Heart left ventricle (tissue), 16 donors: ENCODE measurements at regions not wholly inside any gene's neighbourhood (a gene's known extent, or its start where the extent isn't known, plus 50 kb on each side); places are given as distances from the start of the nearest gene placed in this dataset.

Experiments used
- ATAC-seq, 4 donors: fragments of 200-7000 bp; cut with Tn5 transposase; one replicate each; pipeline ENCODE4 v1.9.1; 2020 to 2022; ENCODE audit warnings: moderate library complexity in 4 of 4, mild to moderate bottlenecking in 3 of 4, moderate number of reproducible peaks in 1 of 4
- DNase-seq, 5 donors: peaks; one replicate each; pipeline ENCODE4 v3.0.0-alpha.2; 2020
- H3K27ac ChIP-seq, 12 donors: fragments of 200-600 bp; sonication (generic) in 4 of 12; one replicate each; pipeline versions ENCODE4 v1.5.0 to v1.8.0; 2016 to 2022; ENCODE audit warnings: mild to moderate bottlenecking in 2 of 12
- H3K27me3 ChIP-seq, 9 donors: fragments of 200-600 bp; sonication (generic) in 2 of 9; one replicate each; pipeline versions ENCODE4 v1.5.1 to v1.8.0; 2016 to 2022; ENCODE audit warnings: mild to moderate bottlenecking in 3 of 9
- H3K36me3 ChIP-seq, 9 donors: fragments of 200-600 bp; sonication (generic) in 2 of 9; one replicate each; pipeline versions ENCODE4 v1.5.0 to v1.8.0; 2018 to 2022; ENCODE audit warnings: mild to moderate bottlenecking in 2 of 9
- H3K4me1 ChIP-seq, 12 donors: fragments of 200-600 bp; sonication (generic) in 4 of 12; one replicate each; pipeline versions ENCODE4 v1.5.0 to v1.8.0; 2016 to 2022; ENCODE audit warnings: mild to moderate bottlenecking in 3 of 12
- H3K4me3 ChIP-seq, 12 donors: fragments of 200-600 bp; sonication (generic) in 4 of 12; one replicate each; pipeline versions ENCODE4 v1.5.0 to v1.8.0; 2017 to 2022; ENCODE audit warnings: mild to moderate bottlenecking in 9 of 12, moderate library complexity in 4 of 12
- H3K9me3 ChIP-seq, 12 donors: fragments of 200-600 bp; sonication (generic) in 4 of 12; one replicate each; pipeline versions ENCODE4 v1.5.0 to v1.8.0; 2016 to 2022; ENCODE audit warnings: mild to moderate bottlenecking in 1 of 12
- CTCF ChIP-seq, 12 donors: fragments of 200-600 bp; sonication (generic) in 4 of 12; IDR thresholded peaks; one replicate each; pipeline versions ENCODE4 v1.5.0 to v1.8.0; 2018 to 2022; ENCODE audit warnings: antibody characterized with exemption in 12 of 12, mild to moderate bottlenecking in 5 of 12
- POLR2A ChIP-seq, 2 donors: fragments of 450-650 bp; IDR thresholded peaks; one replicate each; pipeline ENCODE4 v1.6.1; 2017; ENCODE audit warnings: antibody characterized with exemption in 2 of 2, mild to moderate bottlenecking in 2 of 2, moderate library complexity in 2 of 2
- WGBS, 4 donors: extraction: QIAGEN DNeasy Blood & Tissue Kit in 2 of 4; methylation state at CpG; one replicate each; pipeline versions ENCODE4 v1.1.5 to v1.1.7; 2013 to 2018; 5-methylcytosine and 5-hydroxymethylcytosine counted together
- intact Hi-C, 10 donors: fragments of 100-400 bp; cut with DNase I; formaldehyde crosslinking; loops; one replicate each; pipeline versions ENCODE4 v1.11.1 to v1.14.2; 2022
- donor health status: ischemic (EF 13 %, LVEDD 7.1; RV severe dilation, severe dysfunction).
- donor health status: healthy with polysubstance abuse.
- donor health status: DM: no; HTN: yes; CAD: no.
- donor health status: DM: no; HTN: no; CAD: no.
- donor health status: ischemic (EF 25% LVEDD 6.9; RV normal size, moderate dysfunction).
- donor health status: ischemic (EF 25% LVEDD 5.7; RV mildly dilated, moderate dysfunction).
- donor health status: healthy.
- donor health status: DM: yes; HTN: yes; CAD: no.
- donor health status: ischemic (EF 35%, LVEDD 5.7; RV mildly dilated, moderate dysfunction).
- donor health status: nonischemic (EF 11% LVEDD 7.7; RV severe dilation, severe dysfunction).
- donor health status: DM: yes; HTN: yes; CAD: no.
- donor health status: PGD.
- donor health status: ischemic (EF 29% LVEDD 5.4; RV normal size, mild dysfunction).
- donor health status: nonischemic (EF 23%, LVEDD 6.1; RV moderate dilation, normal function).

GRCh38 chr10:9501944-9502343 lies 1447.5 kb downstream of the GATA3 start:
- DNase-seq (no peak), ATAC-seq (no peak)
- Histone ChIP-seq H3K4me1 (no peaks in the 10 kb centered on the region), H3K27me3 (no peaks in the 10 kb centered on the region), H3K27ac (no peak overlapping the region), H3K36me3 (no peaks in the 10 kb centered on the region), H3K4me3 (no peak overlapping the region), H3K9me3 (no peaks in the 10 kb centered on the region)
- no peak for TF ChIP-seq CTCF (IDR thresholded peaks at IDR 0.05)
- no peak for TF ChIP-seq POLR2A (IDR thresholded peaks at IDR 0.05)
- 54 to 78% (median 71%) methylated on average over 3 of the region's 3 CpGs for WGBS, 4 donors
- intact Hi-C loops, result no loop called here

- intact Hi-C loops, result no loop called here
- H3K4me1 ChIP-seq, result no peaks in the 10 kb centered on the region
- ATAC-seq (no peak), DNase-seq (no peak)
- no peaks in the 10 kb centered on the region for H3K9me3 ChIP-seq
- 61 to 72% (median 64%) methylated on average over 2 of the region's 2 CpGs for WGBS, 4 donors
- no peak overlapping the region for H3K4me3 ChIP-seq
- no peak overlapping the region for H3K27ac ChIP-seq
- no peaks in the 10 kb centered on the region for H3K36me3 ChIP-seq
- no peak for TF ChIP-seq CTCF (IDR thresholded peaks at IDR 0.05)
- no peak for TF ChIP-seq POLR2A (IDR thresholded peaks at IDR 0.05)
- H3K27me3 ChIP-seq, result no peaks in the 10 kb centered on the region
Measured at GRCh38 chr10:9504227-9504626, 1449.7 kb downstream of the GATA3 start.

GRCh38 chr10:9505546-9505945 lies 1451.1 kb downstream of the GATA3 start:
- Histone ChIP-seq H3K4me1 (no peaks in the 10 kb centered on the region), H3K4me3 (no peak overlapping the region)

DNA sequence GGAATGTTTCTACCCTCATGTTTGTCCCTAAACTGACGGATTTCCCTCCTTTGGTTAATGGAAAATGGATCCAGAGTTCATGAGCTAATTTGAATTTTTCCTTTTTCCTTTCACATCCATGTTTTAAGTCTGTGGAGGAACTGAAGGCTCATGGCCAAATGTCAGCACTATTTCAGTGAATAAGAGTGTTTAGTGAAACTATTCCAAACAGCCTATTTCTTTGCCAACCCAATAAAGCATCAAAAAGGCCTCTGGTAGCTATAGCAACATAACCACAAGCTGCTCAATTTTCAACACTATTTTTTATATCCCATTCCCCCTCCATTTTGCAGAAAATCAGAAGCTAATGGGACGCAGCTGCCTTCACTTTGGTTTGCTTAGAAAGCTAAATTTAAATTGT lies 1454.1 kb downstream of the GATA3 start:
- WGBS, 4 donors, result 41 to 61% (median 53%) methylated on average over 2 of the region's 2 CpGs
- no peaks in the 10 kb centered on the region for H3K4me1 ChIP-seq
- no peak for ATAC-seq
- no peaks in the 10 kb centered on the region for H3K27me3 ChIP-seq
- no peak for DNase-seq
- TF ChIP-seq CTCF (IDR thresholded peaks at IDR 0.05) (no peak), POLR2A (IDR thresholded peaks at IDR 0.05) (no peak)
- no peak overlapping the region for H3K27ac ChIP-seq
- no peak overlapping the region for H3K4me3 ChIP-seq
- no peaks in the 10 kb centered on the region for H3K9me3 ChIP-seq
- intact Hi-C loops, result no loop called here
- no peaks in the 10 kb centered on the region for H3K36me3 ChIP-seq

More at GRCh38 chr10:9505546-9505945, 1451.1 kb downstream of the GATA3 start:
- 31 to 45% (median 43%) methylated on average over 2 of the region's 2 CpGs for WGBS, 4 donors
- ATAC-seq (no peak), DNase-seq (no peak)
- H3K27ac ChIP-seq, result no peak overlapping the region
- TF ChIP-seq POLR2A (IDR thresholded peaks at IDR 0.05) (no peak), CTCF (IDR thresholded peaks at IDR 0.05) (no peak)
- no peaks in the 10 kb centered on the region for H3K9me3 ChIP-seq
- H3K36me3 ChIP-seq, result no peaks in the 10 kb centered on the region
- intact Hi-C loops, result no loop called here
- no peaks in the 10 kb centered on the region for H3K27me3 ChIP-seq
